Activated CD4-positive, alpha-beta T cell treated with anti-CD3 and anti-CD28 coated beads for 36 hours (primary cell): ENCODE measurements at regions not wholly inside any gene's neighbourhood (a gene's known extent, or its start where the extent isn't known, plus 50 kb on each side); places are given as distances from the start of the nearest gene placed in this dataset.

ENCODE experiments used
- ATAC-seq: fragments of 200-7000 bp; cut with Tn5 transposase; one replicate; pipeline ENCODE4 v1.10.0; 2021; ENCODE audit warnings: mild to moderate bottlenecking, moderate library complexity
- CTCF ChIA-PET: fragments of 350-600 bp; sonication (Branson Sonifier 250); formaldehyde crosslinking; loops from one replicate; lab custom pipeline; 2021; ENCODE audit warnings: antibody characterized with exemption; lab: Charles Lee
- POLR2A ChIA-PET: fragments of 350-600 bp; sonication (Branson Sonifier 250); formaldehyde crosslinking; loops from one replicate; lab custom pipeline; 2021; ENCODE audit warnings: antibody characterized with exemption, inconsistent platforms; lab: Charles Lee
- DNase-seq: peaks from one replicate; pipeline ENCODE4 v3.0.0-alpha.2; 2020
- H3K27ac Mint-ChIP-seq: one replicate; pipeline ENCODE4 v1.8.0; 2021; ENCODE audit warnings: mixed read lengths
- H3K27me3 Mint-ChIP-seq: one replicate; pipeline ENCODE4 v1.8.0; 2021; ENCODE audit warnings: mixed read lengths
- H3K36me3 Mint-ChIP-seq: one replicate; pipeline ENCODE4 v1.8.0; 2021; ENCODE audit warnings: low read depth, mixed read lengths
- H3K4me1 Mint-ChIP-seq: one replicate; pipeline ENCODE4 v1.8.0; 2021; ENCODE audit warnings: mixed read lengths
- H3K4me3 Mint-ChIP-seq: one replicate; pipeline ENCODE4 v1.8.0; 2021; ENCODE audit warnings: mild to moderate bottlenecking, moderate library complexity, mixed read lengths
- H3K9me3 Mint-ChIP-seq: one replicate; pipeline ENCODE4 v1.8.0; 2021; ENCODE audit warnings: low read depth, mixed read lengths
- intact Hi-C, 2 experiments: fragments of 100-400 bp; cut with DNase I in 1 of 2; cut with micrococcal nuclease in 1 of 2; formaldehyde crosslinking; loops; one replicate each; pipeline versions ENCODE4 v1.14.2 to v1.15.1; 2022 to 2024; cut with DNase I, micrococcal nuclease

DNA sequence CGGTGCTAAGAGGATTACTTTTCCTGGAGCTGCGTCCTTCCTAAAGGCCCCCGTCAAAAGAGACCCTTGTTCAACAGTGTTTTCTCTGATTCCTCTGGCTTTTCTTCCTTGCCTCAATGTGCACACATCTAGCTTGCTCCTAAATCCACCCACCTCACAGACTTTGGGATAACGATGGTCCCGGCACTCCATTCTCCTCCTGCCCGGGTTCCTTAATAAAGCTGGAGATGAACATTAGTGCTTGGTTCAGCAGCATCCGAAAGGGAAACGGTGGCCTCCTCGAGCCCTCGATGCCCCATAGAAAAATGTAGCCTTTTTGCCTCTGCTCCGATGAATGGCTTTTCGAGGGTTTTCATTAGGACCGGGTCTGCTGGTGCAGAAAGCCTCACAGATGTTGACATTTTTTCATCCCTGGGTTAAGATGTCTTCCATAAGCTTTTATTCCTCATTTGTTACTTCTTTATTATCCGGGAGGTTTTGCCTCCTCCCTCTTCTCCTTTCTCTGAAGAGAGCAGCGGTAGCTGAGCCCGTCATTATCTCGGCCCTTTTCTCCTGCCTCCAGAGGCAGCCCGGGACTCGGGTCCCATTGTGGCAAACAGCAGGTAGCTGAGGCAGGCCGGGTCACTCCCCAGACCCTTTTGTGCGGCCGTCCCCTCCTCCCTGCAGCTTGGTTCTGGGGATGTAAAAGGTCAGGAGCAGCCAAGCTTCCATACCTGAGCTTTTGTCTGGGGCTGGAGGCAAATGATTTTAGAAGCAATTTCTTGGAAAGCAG is 64.6 kb downstream of the CPN2 start:
- Mint-ChIP-seq H3K36me3 (no peaks in the 10 kb centered on the region), H3K27me3 (peaks cover 5% of the 10 kb centered on the region), H3K4me3 (no peak overlapping the region), H3K4me1 (no peaks in the 10 kb centered on the region), H3K27ac (no peak overlapping the region), H3K9me3 (peaks cover 2% of the 10 kb centered on the region)
- intact Hi-C loops = no loop called here
- no peak for DNase-seq
- no peak for ATAC-seq
- POLR2A ChIA-PET = interaction anchor here (0.6 to 0.7 kb wide), 2 partner anchors 528 to 561 kb away, joined by 3 read pairs; no protein-coding TSS in a partner anchor
- CTCF ChIA-PET = interaction anchor here (0.5 kb wide), 1 partner anchor 591 kb away, joined by 5 read pairs; no protein-coding TSS in a partner anchor

DNA sequence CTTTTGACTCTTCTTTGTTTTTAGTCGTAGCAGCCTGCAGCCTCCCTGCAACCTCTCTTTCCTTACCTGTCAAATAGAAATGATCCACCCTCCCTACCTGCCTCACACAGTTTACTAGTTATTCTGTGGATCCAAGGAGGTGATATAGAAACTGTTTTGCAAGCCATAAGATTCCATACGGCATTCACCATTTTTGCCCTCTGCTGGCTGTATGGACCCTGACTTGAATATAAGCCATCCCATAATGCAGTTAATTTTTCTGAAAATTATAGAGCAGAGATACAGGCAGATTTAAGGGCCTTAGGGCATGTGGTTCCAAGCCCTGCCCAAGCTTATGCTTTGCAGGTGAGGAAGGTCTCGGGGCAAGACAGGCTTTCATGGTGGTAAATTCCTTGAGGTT is 63.8 kb downstream of the CPN2 start:
- Mint-ChIP-seq H3K4me3 (no peak overlapping the region), H3K4me1 (no peaks in the 10 kb centered on the region), H3K27ac (no peak overlapping the region), H3K36me3 (no peaks in the 10 kb centered on the region), H3K27me3 (peaks cover 5% of the 10 kb centered on the region), H3K9me3 (peaks cover 2% of the 10 kb centered on the region)
- no peak for DNase-seq
- ChIA-PET POLR2A (no interaction called here), CTCF (interaction anchor here (1.0 kb wide), 1 partner anchor 18 kb away, joined by 3 read pairs; no protein-coding TSS in a partner anchor)
- intact Hi-C loops = no loop called here
- no peak for ATAC-seq

DNA sequence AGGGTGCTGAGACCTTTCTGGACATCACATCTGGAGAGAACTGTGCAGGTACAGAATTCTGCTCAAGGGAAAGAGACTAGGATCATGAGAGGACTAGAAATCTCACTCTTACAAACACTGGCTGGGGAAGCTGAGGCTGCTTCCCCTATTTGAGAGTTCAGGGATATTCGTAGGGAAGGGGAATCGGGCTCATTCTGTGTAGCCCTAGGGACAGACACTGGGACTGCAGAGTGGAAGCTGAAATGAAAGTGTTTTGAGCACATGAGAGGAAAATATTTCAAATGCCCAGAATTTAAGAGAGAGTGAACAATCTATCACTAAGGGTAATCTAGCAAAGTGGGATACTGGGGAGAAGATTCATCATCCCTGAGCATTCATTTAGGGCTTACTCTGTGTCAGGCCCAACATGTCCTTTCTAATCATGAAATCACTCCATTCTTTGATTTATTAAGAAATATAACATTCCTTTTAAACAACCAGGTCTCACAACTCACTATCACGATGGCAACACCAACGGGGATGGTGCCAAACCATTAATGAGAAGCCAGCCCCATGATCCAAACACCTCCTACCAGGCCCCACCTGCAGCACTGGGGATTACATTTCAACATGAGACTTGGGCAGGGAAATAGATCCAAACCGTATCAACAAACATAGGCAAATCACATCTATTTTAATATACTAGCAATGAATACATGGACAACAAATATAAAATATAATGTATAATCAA is 63.0 kb downstream of the CPN2 start:
- intact Hi-C loops = no loop called here
- no peak for DNase-seq

More for the DNA sequence above, 63.0 kb downstream of the CPN2 start:
- H3K27ac Mint-ChIP-seq = no peak overlapping the region
- ChIA-PET CTCF (interaction anchor here (0.5 to 1.0 kb wide), 2 partner anchors 17 to 27 kb away, joined by 3 to 4 read pairs; no protein-coding TSS in a partner anchor), POLR2A (no interaction called here)
- H3K9me3 Mint-ChIP-seq = peaks cover 2% of the 10 kb centered on the region
- no peak overlapping the region for H3K4me3 Mint-ChIP-seq
- no peaks in the 10 kb centered on the region for H3K4me1 Mint-ChIP-seq
- H3K27me3 Mint-ChIP-seq = peaks cover 5% of the 10 kb centered on the region
- ATAC-seq = no peak
- H3K36me3 Mint-ChIP-seq = no peaks in the 10 kb centered on the region
